ENCODE measurements at regions not wholly inside any gene's neighbourhood (a gene's known extent, or its start where the extent isn't known, plus 50 kb on each side); places are given as distances from the start of the nearest gene placed in this dataset.
"Not testable (repeated sequence)": the region's sequence is repeated elsewhere in the genome, so short reads cannot be mapped to it uniquely, and the experiment has no call there.

GRCh38 chr6:137545073-137545472 is 50.9 kb upstream of the OLIG3 start:
- H3K9me3 ChIP-seq = no peaks in the 10 kb centered on the region
- peaks cover 62% of the 10 kb centered on the region for H3K4me1 ChIP-seq
- no peaks in the 10 kb centered on the region for H3K36me3 ChIP-seq (replicated peaks)
- H3K4me3 ChIP-seq = no peak overlapping the region
- DNase-seq (ENCODE audit: low spot score in 2 of 2) = no peak
- H3K27me3 ChIP-seq (ENCODE audit: low read depth) = no peaks in the 10 kb centered on the region
- in situ Hi-C loops (cut with MboI; ENCODE audit: low sequenced_read_pairs) = no loop called here

- H3K4me3 ChIP-seq = no peak overlapping the region
These were observed 53.0 kb upstream of the OLIG3 start for GRCh38 chr6:137547186-137547585.

GRCh38 chr6:137547601-137548000 is 53.4 kb upstream of the OLIG3 start:
- Histone ChIP-seq H3K4me1 (peaks cover 50% of the 10 kb centered on the region), H3K4me3 (no peak overlapping the region), H3K36me3 (replicated peaks) (no peaks in the 10 kb centered on the region), H3K27me3 (ENCODE audit: low read depth) (no peaks in the 10 kb centered on the region), H3K9me3 (no peaks in the 10 kb centered on the region)
- DNase-seq (ENCODE audit: low spot score in 2 of 2) = no peak
- in situ Hi-C loops (cut with MboI; ENCODE audit: low sequenced_read_pairs) = no loop called here

More at GRCh38 chr6:137547186-137547585, 53.0 kb upstream of the OLIG3 start:
- Histone ChIP-seq H3K36me3 (replicated peaks) (no peaks in the 10 kb centered on the region), H3K4me1 (peaks cover 54% of the 10 kb centered on the region), H3K9me3 (no peaks in the 10 kb centered on the region), H3K27me3 (ENCODE audit: low read depth) (no peaks in the 10 kb centered on the region)
- peak; percentile 54 to 100 for DNase-seq (ENCODE audit: low spot score in 2 of 2)
- in situ Hi-C loops (cut with MboI; ENCODE audit: low sequenced_read_pairs) = no loop called here

- Histone ChIP-seq H3K9me3 (no peaks in the 10 kb centered on the region), H3K4me1 (peaks cover 38% of the 10 kb centered on the region), H3K36me3 (replicated peaks) (no peaks in the 10 kb centered on the region), H3K27me3 (ENCODE audit: low read depth) (no peaks in the 10 kb centered on the region), H3K4me3 (no peak overlapping the region)
- in situ Hi-C loops (cut with MboI; ENCODE audit: low sequenced_read_pairs) = no loop called here
- no peak for DNase-seq (ENCODE audit: low spot score in 2 of 2)
These were observed 54.9 kb upstream of the OLIG3 start for GRCh38 chr6:137549106-137549505.

- no peaks in the 10 kb centered on the region for H3K27me3 ChIP-seq (ENCODE audit: low read depth)
- peak; percentile 46 to 62 for DNase-seq (ENCODE audit: low spot score in 2 of 2)
- H3K4me1 ChIP-seq = peaks cover 38% of the 10 kb centered on the region
- H3K36me3 ChIP-seq (replicated peaks) = no peaks in the 10 kb centered on the region
- in situ Hi-C loops (cut with MboI; ENCODE audit: low sequenced_read_pairs) = no loop called here
- H3K9me3 ChIP-seq = no peaks in the 10 kb centered on the region
- no peak overlapping the region for H3K4me3 ChIP-seq
These were observed 56.3 kb upstream of the OLIG3 start for GRCh38 chr6:137550535-137550934.

- in situ Hi-C loops (cut with MboI; ENCODE audit: low sequenced_read_pairs) = no loop called here
- DNase-seq (ENCODE audit: low spot score in 2 of 2) = no peak
- Histone ChIP-seq H3K27me3 (ENCODE audit: low read depth) (no peaks in the 10 kb centered on the region), H3K4me1 (peaks cover 24% of the 10 kb centered on the region), H3K4me3 (no peak overlapping the region), H3K36me3 (replicated peaks) (no peaks in the 10 kb centered on the region), H3K9me3 (no peaks in the 10 kb centered on the region)
These were observed 58.0 kb upstream of the OLIG3 start for GRCh38 chr6:137552146-137552545.

- Histone ChIP-seq H3K9me3 (no peaks in the 10 kb centered on the region), H3K4me1 (peaks cover 19% of the 10 kb centered on the region), H3K4me3 (no peak overlapping the region), H3K27me3 (ENCODE audit: low read depth) (no peaks in the 10 kb centered on the region), H3K36me3 (replicated peaks) (no peaks in the 10 kb centered on the region)
- in situ Hi-C loops (cut with MboI; ENCODE audit: low sequenced_read_pairs) = no loop called here
- DNase-seq (ENCODE audit: low spot score in 2 of 2) = no peak
These were observed 58.6 kb upstream of the OLIG3 start for GRCh38 chr6:137552809-137553208.

GRCh38 chr6:137559521-137560183 is 65.5 kb upstream of the OLIG3 start:
- in situ Hi-C loops (cut with MboI; ENCODE audit: low sequenced_read_pairs); H3K36me3 ChIP-seq (replicated peaks); DNase-seq (ENCODE audit: low spot score in 2 of 2); H3K4me1 ChIP-seq; H3K27me3 ChIP-seq (ENCODE audit: low read depth); H3K4me3 ChIP-seq; H3K9me3 ChIP-seq: not testable (repeated sequence)

GRCh38 chr6:137560184-137560563 is 66.0 kb upstream of the OLIG3 start:
- in situ Hi-C loops (cut with MboI; ENCODE audit: low sequenced_read_pairs) = no loop called here
- Histone ChIP-seq H3K9me3 (no peaks in the 10 kb centered on the region; the same call in 1 of the 2 replicates), H3K4me3 (no peak overlapping the region), H3K36me3 (replicated peaks) (no peaks in the 10 kb centered on the region), H3K4me1 (no peaks in the 10 kb centered on the region), H3K27me3 (ENCODE audit: low read depth) (no peaks in the 10 kb centered on the region)
- no peak for DNase-seq (ENCODE audit: low spot score in 2 of 2)

- Histone ChIP-seq H3K36me3 (replicated peaks) (no peaks in the 10 kb centered on the region), H3K9me3 (no peaks in the 10 kb centered on the region), H3K27me3 (ENCODE audit: low read depth) (no peaks in the 10 kb centered on the region), H3K4me3 (no peak overlapping the region), H3K4me1 (peaks cover 34% of the 10 kb centered on the region)
- DNase-seq (ENCODE audit: low spot score in 2 of 2) = no peak
- in situ Hi-C loops (cut with MboI; ENCODE audit: low sequenced_read_pairs) = no loop called here
These were observed 73.9 kb upstream of the OLIG3 start for GRCh38 chr6:137568067-137568466.

- Histone ChIP-seq H3K4me3 (no peak overlapping the region), H3K4me1 (peaks cover 34% of the 10 kb centered on the region), H3K36me3 (replicated peaks) (no peaks in the 10 kb centered on the region), H3K9me3 (no peaks in the 10 kb centered on the region), H3K27me3 (ENCODE audit: low read depth) (no peaks in the 10 kb centered on the region)
- in situ Hi-C loops (cut with MboI; ENCODE audit: low sequenced_read_pairs) = no loop called here
- DNase-seq (ENCODE audit: low spot score in 2 of 2) = no peak
These were observed 76.2 kb upstream of the OLIG3 start for GRCh38 chr6:137570393-137570792.

GRCh38 chr6:137571854-137572253 is 77.7 kb upstream of the OLIG3 start:
- no peaks in the 10 kb centered on the region for H3K9me3 ChIP-seq
- in situ Hi-C loops (cut with MboI; ENCODE audit: low sequenced_read_pairs) = no loop called here
- DNase-seq (ENCODE audit: low spot score in 2 of 2) = peak; percentile 43 to 84
- H3K36me3 ChIP-seq (replicated peaks) = no peaks in the 10 kb centered on the region
- peaks cover 42% of the 10 kb centered on the region for H3K4me1 ChIP-seq
- no peak overlapping the region for H3K4me3 ChIP-seq
- H3K27me3 ChIP-seq (ENCODE audit: low read depth) = no peaks in the 10 kb centered on the region

- no peak overlapping the region for H3K4me3 ChIP-seq
- H3K9me3 ChIP-seq = no peaks in the 10 kb centered on the region
- H3K4me1 ChIP-seq = peaks cover 29% of the 10 kb centered on the region
- in situ Hi-C loops (cut with MboI; ENCODE audit: low sequenced_read_pairs) = no loop called here
- H3K27me3 ChIP-seq (ENCODE audit: low read depth) = no peaks in the 10 kb centered on the region
- DNase-seq (ENCODE audit: low spot score in 2 of 2) = no peak
- H3K36me3 ChIP-seq (replicated peaks) = no peaks in the 10 kb centered on the region
These were observed 79.5 kb upstream of the OLIG3 start for GRCh38 chr6:137573739-137574138.

- Histone ChIP-seq H3K4me1 (peaks cover 19% of the 10 kb centered on the region), H3K9me3 (no peaks in the 10 kb centered on the region), H3K4me3 (no peak overlapping the region), H3K36me3 (replicated peaks) (no peaks in the 10 kb centered on the region), H3K27me3 (ENCODE audit: low read depth) (no peaks in the 10 kb centered on the region)
- in situ Hi-C loops (cut with MboI; ENCODE audit: low sequenced_read_pairs) = no loop called here
- no peak for DNase-seq (ENCODE audit: low spot score in 2 of 2)
These were observed 85.4 kb upstream of the OLIG3 start for GRCh38 chr6:137579612-137580011.
